ENCODE measurements at regions not wholly inside any gene's neighbourhood (a gene's known extent, or its start where the extent isn't known, plus 50 kb on each side); places are given as distances from the start of the nearest gene placed in this dataset.

DNA sequence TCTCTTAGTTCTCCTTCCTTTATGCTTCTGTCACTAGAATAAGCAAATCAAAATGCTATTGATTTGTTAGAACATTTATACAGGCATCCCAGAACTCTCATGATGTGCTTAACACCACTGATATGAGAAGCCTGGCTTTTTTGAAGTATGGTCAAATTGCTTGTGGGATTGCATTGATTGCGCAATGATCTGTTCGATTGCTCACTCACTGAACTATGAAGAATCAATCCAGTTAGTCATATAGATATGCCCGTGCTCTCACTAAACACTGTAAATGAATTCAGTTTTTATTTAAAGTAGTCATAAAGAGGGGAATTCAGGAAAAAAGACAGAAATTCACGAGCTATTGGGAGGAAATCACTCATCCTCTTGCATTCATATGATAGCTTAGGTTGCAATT is 1237.8 kb downstream of the SUCLG1 start:
- H4K20me1 ChIP-seq (ENCODE audit: control insufficient read depth, insufficient read depth), result no peaks in the 10 kb centered on the region
- no peak overlapping the region for H3K4me2 ChIP-seq (ENCODE audit: control insufficient read depth, insufficient read depth)
- TF ChIP-seq CEBPB (IDR thresholded peaks at IDR 0.05; ENCODE audit: borderline replicate concordance in 1 of 2, low read depth in 2 of 2, low read length in 2 of 2), result peak in 1 of 2 experiments; percentile 51; a peak in 1 of 4 replicates
- TF ChIP-seq TARDBP (IDR thresholded peaks at IDR 0.05; ENCODE audit: borderline replicate concordance), result no peak
- no peak for TF ChIP-seq KDM1A (IDR thresholded peaks at IDR 0.05; ENCODE audit: borderline replicate concordance)
- WGBS (ENCODE audit: insufficient coverage, insufficient replicate concordance, low lambda C conversion rate, missing lambda C conversion rate), result 27% methylated on average over 4 of the region's 4 CpGs
- no peak for ATAC-seq
- H3K9ac ChIP-seq (ENCODE audit: control insufficient read depth, insufficient read depth, low read length), result no peak overlapping the region
- no peak for DNase-seq (ENCODE audit: low read depth, low spot score)
- H3K27me3 ChIP-seq (replicated peaks in 1 of 2; ENCODE audit: control insufficient read depth in 2 of 2, insufficient read depth in 2 of 2, low read length in 1 of 2), result no peaks in the 10 kb centered on the region
- H3K9me3 ChIP-seq (replicated peaks; ENCODE audit: control insufficient read depth, insufficient read depth, low read length), result no peaks in the 10 kb centered on the region
- H3K4me1 ChIP-seq (ENCODE audit: control insufficient read depth, insufficient read depth, low read length), result no peaks in the 10 kb centered on the region
- BruUV-seq (replicated peaks), result no TSS peak
- no peak for FAIRE-seq
- in situ Hi-C loops (cut with MboI), result no loop called here
- no peak overlapping the region for H3K27ac ChIP-seq (ENCODE audit: control insufficient read depth, insufficient read depth)
- no peaks in the 10 kb centered on the region for H3K79me2 ChIP-seq (ENCODE audit: control insufficient read depth, insufficient read depth, low read length)
- CTCF ChIA-PET, result no interaction called here
- SMC1A ChIA-PET (ENCODE audit: uncharacterized antibody, unreplicated experiment), result no interaction called here
- H3K36me3 ChIP-seq (ENCODE audit: control insufficient read depth in 2 of 2, insufficient read depth in 2 of 2, low read length in 1 of 2), result no peaks in the 10 kb centered on the region
- RAD21 ChIA-PET (ENCODE audit: unreplicated experiment), result no interaction called here
- intact Hi-C loops (cut with micrococcal nuclease; ENCODE audit: unreplicated experiment), result no loop called here
- H2AFZ ChIP-seq (ENCODE audit: control insufficient read depth, low read depth, low read length), result no peak overlapping the region
- no peak overlapping the region for H3K4me3 ChIP-seq
- POLR2A ChIA-PET, result no interaction called here

DNA sequence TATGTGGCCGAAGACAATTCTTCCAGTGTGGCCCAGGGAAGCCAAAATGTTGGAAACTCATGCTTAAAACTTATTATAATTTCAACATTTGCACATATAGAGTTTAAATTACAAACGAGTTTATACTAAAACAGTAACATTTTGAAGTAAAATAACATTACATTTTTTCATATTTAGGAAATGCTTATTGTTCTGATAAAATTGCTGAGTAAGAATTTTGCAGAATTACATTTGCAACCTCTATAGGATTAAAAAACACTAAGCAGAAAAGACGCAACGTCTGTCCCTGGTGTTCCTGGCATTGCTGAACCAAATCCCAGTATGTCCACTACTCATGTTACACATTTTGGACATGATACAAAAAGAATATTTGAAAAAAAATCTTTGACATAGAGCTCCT is 1241.2 kb downstream of the SUCLG1 start:
- Histone ChIP-seq H3K4me2 (ENCODE audit: control insufficient read depth, insufficient read depth) (no peak overlapping the region), H4K20me1 (ENCODE audit: control insufficient read depth, insufficient read depth) (no peaks in the 10 kb centered on the region), H3K27me3 (replicated peaks in 1 of 2; ENCODE audit: control insufficient read depth in 2 of 2, insufficient read depth in 2 of 2, low read length in 1 of 2) (no peaks in the 10 kb centered on the region), H2AFZ (ENCODE audit: control insufficient read depth, low read depth, low read length) (no peak overlapping the region), H3K4me1 (ENCODE audit: control insufficient read depth, insufficient read depth, low read length) (no peaks in the 10 kb centered on the region), H3K36me3 (ENCODE audit: control insufficient read depth in 2 of 2, insufficient read depth in 2 of 2, low read length in 1 of 2) (no peaks in the 10 kb centered on the region), H3K79me2 (ENCODE audit: control insufficient read depth, insufficient read depth, low read length) (no peaks in the 10 kb centered on the region), H3K9me3 (replicated peaks; ENCODE audit: control insufficient read depth, insufficient read depth, low read length) (no peaks in the 10 kb centered on the region), H3K4me3 (no peak overlapping the region), H3K27ac (ENCODE audit: control insufficient read depth, insufficient read depth) (no peak overlapping the region), H3K9ac (ENCODE audit: control insufficient read depth, insufficient read depth, low read length) (no peak overlapping the region)
- intact Hi-C loops (cut with micrococcal nuclease; ENCODE audit: unreplicated experiment) (no loop called here), in situ Hi-C loops (cut with MboI) (no loop called here)
- CTCF ChIA-PET, result interaction anchor here (0.7 kb wide), 1 partner anchor 10 kb away, joined by 5 read pairs; no protein-coding TSS in a partner anchor
- POLR2A ChIA-PET, result no interaction called here
- SMC1A ChIA-PET (ENCODE audit: uncharacterized antibody, unreplicated experiment), result interaction anchor here (0.7 kb wide), 1 partner anchor 525 kb away, joined by 3 read pairs; no protein-coding TSS in a partner anchor
- no peak for FAIRE-seq
- no peak for ATAC-seq
- no peak for DNase-seq (ENCODE audit: low read depth, low spot score)
- no TSS peak for BruUV-seq (replicated peaks)
- no peak for TF ChIP-seq KDM1A (IDR thresholded peaks at IDR 0.05; ENCODE audit: borderline replicate concordance)
- TF ChIP-seq MYC (IDR thresholded peaks at IDR 0.05; ENCODE audit: insufficient read depth, insufficient read length, insufficient replicate concordance, low read length, severe bottlenecking), result no peak
- TF ChIP-seq CHD1 (IDR thresholded peaks at IDR 0.05; ENCODE audit: low read depth, low read length), result no peak
- no peak for TF ChIP-seq HCFC1 (IDR thresholded peaks at IDR 0.05; ENCODE audit: low read length)
- TF ChIP-seq KLF5 (IDR thresholded peaks at IDR 0.05; ENCODE audit: partially characterized antibody), result no peak
- no peak for TF ChIP-seq POLR2AphosphoS5 (IDR thresholded peaks at IDR 0.05; ENCODE audit: low read length)
- no peak for TF ChIP-seq SPI1 (IDR thresholded peaks at IDR 0.05; ENCODE audit: borderline replicate concordance, insufficient read depth, low read depth, low read length)
- WGBS (ENCODE audit: insufficient coverage, insufficient replicate concordance, low lambda C conversion rate, missing lambda C conversion rate), result 43% methylated on average over 4 of the region's 4 CpGs
- RAD21 ChIA-PET (ENCODE audit: unreplicated experiment), result no interaction called here
